Testis (tissue), 2 donors: ENCODE measurements at regions not wholly inside any gene's neighbourhood (a gene's known extent, or its start where the extent isn't known, plus 50 kb on each side); places are given as distances from the start of the nearest gene placed in this dataset.

Source experiments
- CTCF ChIP-seq, 3 experiments: fragments of 450-650 bp in 2 of 3; fragments of 200-600 bp in 1 of 3; sonication (generic) in 1 of 3; IDR thresholded peaks; one replicate each; pipeline ENCODE4 v1.5.1; 2016 to 2019; ENCODE audit warnings: antibody characterized with exemption in 3 of 3, mild to moderate bottlenecking in 2 of 3, moderate library complexity in 1 of 3
- POLR2A ChIP-seq: fragments of 450-650 bp; IDR thresholded peaks from one replicate; pipeline ENCODE4 v1.6.1; 2017; ENCODE audit warnings: antibody characterized with exemption, mild to moderate bottlenecking, moderate library complexity

GRCh38 chr21:22128671-22129070 is 1130.5 kb downstream of the NCAM2 start:
- no peak for TF ChIP-seq CTCF (IDR thresholded peaks at IDR 0.05)
- no peak for TF ChIP-seq POLR2A
